T-helper 2 cell (primary cell): ENCODE measurements at regions not wholly inside any gene's neighbourhood (a gene's known extent, or its start where the extent isn't known, plus 50 kb on each side); places are given as distances from the start of the nearest gene placed in this dataset.
"Not testable (repeated sequence)": the region's sequence is repeated elsewhere in the genome, so short reads cannot be mapped to it uniquely, and the experiment has no call there.

Source experiments
- DNase-seq, 5 experiments: peaks; one replicate each; pipeline versions ENCODE4 v3.0.0 to v3.0.0-alpha.2; 2012 to 2022

GRCh38 chr5:174610968-174611367 lies 113.4 kb upstream of the MSX2 start:
- no peak for DNase-seq

- no peak for DNase-seq
Observed at GRCh38 chr5:174612686-174613085, 111.7 kb upstream of the MSX2 start.

- no peak for DNase-seq
Observed at GRCh38 chr5:174614500-174615135, 109.8 kb upstream of the MSX2 start.

GRCh38 chr5:174616036-174616435 lies 108.3 kb upstream of the MSX2 start:
- DNase-seq, result no peak

- DNase-seq, result peak in 1 of 5 experiments; percentile 70
Observed at GRCh38 chr5:174617285-174617684, 107.1 kb upstream of the MSX2 start.

GRCh38 chr5:174617910-174618309 lies 106.5 kb upstream of the MSX2 start:
- no peak for DNase-seq

GRCh38 chr5:174618589-174618988 lies 105.8 kb upstream of the MSX2 start:
- DNase-seq, result no peak

- DNase-seq, result no peak
Observed at GRCh38 chr5:174622067-174622466, 102.3 kb upstream of the MSX2 start.

- no peak for DNase-seq
Observed at GRCh38 chr5:174623018-174623417, 101.4 kb upstream of the MSX2 start.

- no peak for DNase-seq
Observed at GRCh38 chr5:174623433-174624019, 100.9 kb upstream of the MSX2 start.

- no peak for DNase-seq
Observed at GRCh38 chr5:174624733-174625522, 99.5 kb upstream of the MSX2 start.

GRCh38 chr5:174625591-174626350 lies 98.6 kb upstream of the MSX2 start:
- no peak for DNase-seq

GRCh38 chr5:174626369-174626920 lies 97.9 kb upstream of the MSX2 start:
- DNase-seq, result no peak

GRCh38 chr5:174636094-174636493 lies 88.3 kb upstream of the MSX2 start:
- no peak for DNase-seq

- DNase-seq, result no peak
Observed at GRCh38 chr5:174642816-174643405, 81.5 kb upstream of the MSX2 start.

GRCh38 chr5:174644436-174644835 lies 79.9 kb upstream of the MSX2 start:
- DNase-seq, result no peak

GRCh38 chr5:174644923-174645322 lies 79.5 kb upstream of the MSX2 start:
- no peak for DNase-seq

- DNase-seq, result no peak
Observed at GRCh38 chr5:174645677-174646076, 78.7 kb upstream of the MSX2 start.

GRCh38 chr5:174648618-174649017 lies 75.8 kb upstream of the MSX2 start:
- not testable (repeated sequence) for DNase-seq

GRCh38 chr5:174649391-174649790 lies 75.0 kb upstream of the MSX2 start:
- no peak for DNase-seq

- no peak for DNase-seq
Observed at GRCh38 chr5:174654442-174654841, 69.9 kb upstream of the MSX2 start.

- no peak for DNase-seq
Observed at GRCh38 chr5:174655351-174655750, 69.0 kb upstream of the MSX2 start.
